Activated B cell treated with CpG ODN at 0.5 μM for 24 hours (primary cell): ENCODE measurements at regions not wholly inside any gene's neighbourhood (a gene's known extent, or its start where the extent isn't known, plus 50 kb on each side); places are given as distances from the start of the nearest gene placed in this dataset.

Experiments
- ATAC-seq: fragments of 200-7000 bp; cut with Tn5 transposase; one replicate; pipeline ENCODE4 v1.10.0; 2021; ENCODE audit warnings: low read depth, mild to moderate bottlenecking, moderate library complexity
- CTCF ChIA-PET: fragments of 350-600 bp; sonication (Branson Sonifier 250); formaldehyde crosslinking; loops from one replicate; lab custom pipeline; 2021; ENCODE audit warnings: antibody characterized with exemption; lab: Charles Lee
- POLR2A ChIA-PET: fragments of 350-600 bp; sonication (Branson Sonifier 250); formaldehyde crosslinking; loops from one replicate; lab custom pipeline; 2021; ENCODE audit warnings: antibody characterized with exemption; lab: Charles Lee
- DNase-seq: peaks from one replicate; pipeline ENCODE4 v3.0.0; 2022
- H3K27ac Mint-ChIP-seq: one replicate; pipeline ENCODE4 v1.8.0; 2020; ENCODE audit warnings: mixed read lengths
- H3K27me3 Mint-ChIP-seq: one replicate; pipeline ENCODE4 v1.8.0; 2021; ENCODE audit warnings: mixed read lengths
- H3K36me3 Mint-ChIP-seq: one replicate; pipeline ENCODE4 v1.8.0; 2021; ENCODE audit warnings: low read depth, mixed read lengths
- H3K4me1 Mint-ChIP-seq: one replicate; pipeline ENCODE4 v1.8.0; 2021; ENCODE audit warnings: mixed read lengths
- H3K4me3 Mint-ChIP-seq: one replicate; pipeline ENCODE4 v1.8.0; 2020; ENCODE audit warnings: mild to moderate bottlenecking, mixed read lengths
- H3K9me3 Mint-ChIP-seq: one replicate; pipeline ENCODE4 v1.8.0; 2020; ENCODE audit warnings: mixed read lengths
- intact Hi-C: fragments of 100-400 bp; cut with micrococcal nuclease; formaldehyde crosslinking; loops from one replicate; pipeline ENCODE4 v1.15.1; 2024
- TF ChIP-seq, protein P1 (sequence below): fragments of 200-600 bp; IDR thresholded peaks from one replicate; pipeline ENCODE4 v1.8.0; 2022; ENCODE audit warnings: antibody characterized with exemption, mild to moderate bottlenecking

- H3K27ac Mint-ChIP-seq = no peak overlapping the region
- CTCF ChIA-PET = no interaction called here
- DNase-seq (no peak), ATAC-seq (no peak)
- TF ChIP-seq, protein P1, sequence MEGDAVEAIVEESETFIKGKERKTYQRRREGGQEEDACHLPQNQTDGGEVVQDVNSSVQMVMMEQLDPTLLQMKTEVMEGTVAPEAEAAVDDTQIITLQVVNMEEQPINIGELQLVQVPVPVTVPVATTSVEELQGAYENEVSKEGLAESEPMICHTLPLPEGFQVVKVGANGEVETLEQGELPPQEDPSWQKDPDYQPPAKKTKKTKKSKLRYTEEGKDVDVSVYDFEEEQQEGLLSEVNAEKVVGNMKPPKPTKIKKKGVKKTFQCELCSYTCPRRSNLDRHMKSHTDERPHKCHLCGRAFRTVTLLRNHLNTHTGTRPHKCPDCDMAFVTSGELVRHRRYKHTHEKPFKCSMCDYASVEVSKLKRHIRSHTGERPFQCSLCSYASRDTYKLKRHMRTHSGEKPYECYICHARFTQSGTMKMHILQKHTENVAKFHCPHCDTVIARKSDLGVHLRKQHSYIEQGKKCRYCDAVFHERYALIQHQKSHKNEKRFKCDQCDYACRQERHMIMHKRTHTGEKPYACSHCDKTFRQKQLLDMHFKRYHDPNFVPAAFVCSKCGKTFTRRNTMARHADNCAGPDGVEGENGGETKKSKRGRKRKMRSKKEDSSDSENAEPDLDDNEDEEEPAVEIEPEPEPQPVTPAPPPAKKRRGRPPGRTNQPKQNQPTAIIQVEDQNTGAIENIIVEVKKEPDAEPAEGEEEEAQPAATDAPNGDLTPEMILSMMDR = no peak
- H3K27me3 Mint-ChIP-seq = no peaks in the 10 kb centered on the region
- H3K4me1 Mint-ChIP-seq = no peaks in the 10 kb centered on the region
- peaks cover 3% of the 10 kb centered on the region for H3K9me3 Mint-ChIP-seq
- intact Hi-C loops = no loop called here
- POLR2A ChIA-PET = no interaction called here
- no peaks in the 10 kb centered on the region for H3K36me3 Mint-ChIP-seq
- no peak overlapping the region for H3K4me3 Mint-ChIP-seq
Observed at GRCh38 chr7:138377306-138377705, 82.8 kb upstream of the TRIM24 start.

DNA sequence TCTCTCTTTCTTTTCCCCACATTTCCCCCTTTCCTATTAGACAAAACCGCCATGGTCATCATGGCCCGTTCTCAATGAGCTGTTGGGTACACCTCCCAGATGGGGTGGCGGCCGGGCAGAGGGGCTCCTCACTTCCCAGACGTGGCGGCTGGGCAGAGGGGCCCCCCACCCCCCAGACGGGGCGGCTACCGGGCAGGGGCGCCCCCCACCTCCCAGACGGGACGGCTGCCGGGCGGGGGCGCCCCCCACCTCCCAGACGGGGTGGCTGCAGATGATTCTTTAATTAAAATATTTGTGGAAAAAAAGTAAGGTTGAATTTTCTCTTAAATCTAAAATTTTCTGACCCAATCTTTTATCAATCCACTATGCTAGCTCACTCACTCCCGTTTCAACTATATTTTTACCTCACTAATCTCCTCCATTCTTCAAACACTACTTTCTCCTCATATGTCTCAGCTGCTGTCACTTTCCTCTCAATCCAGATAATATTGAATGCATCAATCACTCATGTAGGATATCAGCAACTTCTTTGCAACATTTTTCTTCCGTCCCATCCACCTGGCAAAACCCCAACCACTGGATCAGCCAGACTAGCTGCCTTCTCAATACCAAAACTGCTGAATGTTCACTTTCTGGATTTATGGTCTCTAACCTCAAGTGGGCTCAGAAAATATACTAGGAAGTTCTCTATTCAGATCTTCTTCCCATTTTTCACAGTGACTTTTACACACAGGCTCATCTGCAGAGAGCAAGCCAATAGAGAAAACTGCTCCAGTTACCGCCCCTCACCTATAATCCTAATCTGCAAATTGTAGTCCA is 81.1 kb upstream of the TRIM24 start:
- TF ChIP-seq, protein P1 = no peak
- ChIA-PET CTCF (no interaction called here), POLR2A (no interaction called here)
- Mint-ChIP-seq H3K36me3 (no peaks in the 10 kb centered on the region), H3K9me3 (peaks cover 3% of the 10 kb centered on the region), H3K27me3 (no peaks in the 10 kb centered on the region), H3K4me3 (no peak overlapping the region), H3K4me1 (no peaks in the 10 kb centered on the region), H3K27ac (no peak overlapping the region)
- intact Hi-C loops = no loop called here
- ATAC-seq = no peak
- no peak for DNase-seq

GRCh38 chr7:138382862-138383565 is 77.0 kb upstream of the TRIM24 start:
- no peaks in the 10 kb centered on the region for H3K27me3 Mint-ChIP-seq
- H3K4me1 Mint-ChIP-seq = no peaks in the 10 kb centered on the region
- peaks cover 3% of the 10 kb centered on the region for H3K9me3 Mint-ChIP-seq
- ATAC-seq = no peak
- TF ChIP-seq, protein P1 = no peak
- DNase-seq = no peak
- H3K36me3 Mint-ChIP-seq = no peaks in the 10 kb centered on the region
- intact Hi-C loops = no loop called here
- no peak overlapping the region for H3K4me3 Mint-ChIP-seq
- ChIA-PET POLR2A (no interaction called here), CTCF (no interaction called here)
- H3K27ac Mint-ChIP-seq = no peak overlapping the region

DNA sequence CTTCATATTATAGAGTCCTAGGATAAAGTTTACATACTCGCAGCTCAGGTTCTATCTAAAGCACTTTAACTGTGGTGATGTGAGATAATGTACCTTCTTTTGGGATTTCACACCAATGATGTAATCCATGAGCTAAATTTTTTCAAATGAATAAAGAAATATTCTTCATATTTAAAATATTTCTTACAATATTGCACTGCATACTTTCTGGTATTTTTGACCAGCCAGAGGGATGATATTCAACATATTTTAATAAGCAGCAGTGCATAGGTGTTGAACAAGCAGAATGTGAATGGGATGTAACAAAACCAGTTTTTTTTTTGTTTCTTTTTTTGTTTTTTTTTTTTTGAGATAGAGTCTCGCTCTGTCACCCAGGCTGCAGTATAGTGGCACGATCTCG is 73.2 kb upstream of the TRIM24 start:
- DNase-seq (no peak), ATAC-seq (no peak)
- no peaks in the 10 kb centered on the region for H3K4me1 Mint-ChIP-seq
- TF ChIP-seq, protein P1 = no peak
- POLR2A ChIA-PET = no interaction called here
- no peaks in the 10 kb centered on the region for H3K9me3 Mint-ChIP-seq
- intact Hi-C loops = no loop called here
- H3K27me3 Mint-ChIP-seq = no peaks in the 10 kb centered on the region
- no peaks in the 10 kb centered on the region for H3K36me3 Mint-ChIP-seq
- H3K4me3 Mint-ChIP-seq = no peak overlapping the region
- CTCF ChIA-PET = no interaction called here
- no peak overlapping the region for H3K27ac Mint-ChIP-seq

DNA sequence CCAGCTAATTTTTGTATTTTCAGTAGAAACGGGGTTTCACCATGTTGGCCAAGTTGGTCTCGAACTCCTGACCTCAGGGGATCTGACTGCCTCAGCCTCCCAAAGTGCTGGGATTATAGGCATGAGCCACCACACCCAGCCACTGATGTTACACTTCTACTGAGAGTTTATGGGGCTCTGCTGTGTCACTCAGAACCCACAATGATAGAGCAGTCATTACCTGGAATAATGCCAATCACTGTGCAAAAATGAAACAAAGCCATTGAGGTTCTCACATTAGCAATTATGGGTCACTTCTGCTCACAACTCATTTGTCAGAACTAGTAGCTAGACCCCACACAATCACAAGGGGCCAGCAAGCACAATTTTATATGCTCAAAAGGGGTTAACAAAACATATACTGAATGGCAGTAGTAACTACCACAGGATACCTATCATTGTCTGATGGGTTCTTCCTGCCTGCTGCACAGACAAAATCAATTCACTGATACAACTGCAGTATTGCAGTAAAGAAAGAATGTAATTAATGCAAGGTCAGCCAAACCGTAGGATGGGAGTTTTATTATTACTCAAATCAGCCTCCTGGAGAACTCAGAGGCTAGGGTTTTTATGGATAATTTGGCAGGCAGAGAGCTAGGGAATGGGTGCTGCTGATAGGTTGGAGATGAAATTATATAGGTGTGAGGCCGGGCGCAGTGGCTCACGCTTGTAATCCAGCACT is 72.1 kb upstream of the TRIM24 start:
- intact Hi-C loops = no loop called here
- TF ChIP-seq, protein P1 = no peak
- H3K27me3 Mint-ChIP-seq = no peaks in the 10 kb centered on the region
- ChIA-PET POLR2A (no interaction called here), CTCF (no interaction called here)
- H3K27ac Mint-ChIP-seq = no peak overlapping the region
- H3K9me3 Mint-ChIP-seq = no peaks in the 10 kb centered on the region
- ATAC-seq (no peak), DNase-seq (no peak)
- H3K36me3 Mint-ChIP-seq = no peaks in the 10 kb centered on the region
- H3K4me1 Mint-ChIP-seq = no peaks in the 10 kb centered on the region
- no peak overlapping the region for H3K4me3 Mint-ChIP-seq
